Hepatocyte (in vitro differentiated cells): ENCODE measurements at regions not wholly inside any gene's neighbourhood (a gene's known extent, or its start where the extent isn't known, plus 50 kb on each side); places are given as distances from the start of the nearest gene placed in this dataset.

Experiments used
- CTCF ChIP-seq: fragments of 200-600 bp; sonication (generic); IDR thresholded peaks from 2 replicates; pipeline ENCODE4 v1.5.1; 2016; ENCODE audit warnings: antibody characterized with exemption, mild to moderate bottlenecking; ENCODE audit not compliant: poor library complexity
- EZH2phosphoT487 ChIP-seq: fragments of 200-600 bp; sonication (generic); IDR thresholded peaks from one replicate; pipeline ENCODE4 v1.6.1; 2018; ENCODE audit warnings: antibody characterized with exemption, mild to moderate bottlenecking, low read depth, moderate library complexity; ENCODE audit not compliant: unreplicated experiment, severe bottlenecking

- TF ChIP-seq EZH2phosphoT487: no peak
- TF ChIP-seq CTCF: no peak
Measured at GRCh38 chr9:13397661-13398060, 118.2 kb upstream of the MPDZ start.
